AG08396 (cell line): ENCODE measurements at regions not wholly inside any gene's neighbourhood (a gene's known extent, or its start where the extent isn't known, plus 50 kb on each side); places are given as distances from the start of the nearest gene placed in this dataset.

ENCODE experiments used
- DNase-seq: peaks from one replicate; pipeline ENCODE4 v3.0.0; 2012; ENCODE audit warnings: low spot score, mixed read lengths

GRCh38 chrX:149152941-149153340 is 352.2 kb downstream of the IDS start:
- DNase-seq, result no peak

- DNase-seq, result no peak
These were observed 353.0 kb downstream of the IDS start for GRCh38 chrX:149151805-149152757.

GRCh38 chrX:149145845-149146285 is 359.2 kb downstream of the IDS start:
- no peak for DNase-seq

- DNase-seq, result no peak
These were observed 373.3 kb downstream of the IDS start for GRCh38 chrX:149131774-149132173.

GRCh38 chrX:149129767-149130166 is 375.3 kb downstream of the IDS start:
- DNase-seq, result no peak

GRCh38 chrX:149124526-149125108 is 380.5 kb downstream of the IDS start:
- DNase-seq, result no peak

- no peak for DNase-seq
These were observed 383.7 kb downstream of the IDS start for GRCh38 chrX:149121206-149121920.

- no peak for DNase-seq
These were observed 384.6 kb downstream of the IDS start for GRCh38 chrX:149120459-149120858.

- DNase-seq, result no peak
These were observed 390.2 kb downstream of the IDS start for GRCh38 chrX:149114874-149115273.

GRCh38 chrX:149114001-149114400 is 391.1 kb downstream of the IDS start:
- no peak for DNase-seq

- DNase-seq, result no peak
These were observed 407.3 kb downstream of the IDS start for GRCh38 chrX:149097786-149098185.

- DNase-seq, result no peak
These were observed 412.9 kb downstream of the IDS start for GRCh38 chrX:149092179-149092578.

- DNase-seq, result no peak
These were observed 425.2 kb downstream of the IDS start for GRCh38 chrX:149079805-149080406.

GRCh38 chrX:149074398-149074797 is 430.7 kb downstream of the IDS start:
- DNase-seq, result no peak

GRCh38 chrX:149073479-149073878 is 431.6 kb downstream of the IDS start:
- DNase-seq, result no peak

GRCh38 chrX:149069899-149070298 is 435.2 kb downstream of the IDS start:
- no peak for DNase-seq

GRCh38 chrX:149060921-149061320 is 444.2 kb downstream of the IDS start:
- DNase-seq, result no peak
